ENCODE measurements at regions not wholly inside any gene's neighbourhood (a gene's known extent, or its start where the extent isn't known, plus 50 kb on each side); places are given as distances from the start of the nearest gene placed in this dataset.

DNA sequence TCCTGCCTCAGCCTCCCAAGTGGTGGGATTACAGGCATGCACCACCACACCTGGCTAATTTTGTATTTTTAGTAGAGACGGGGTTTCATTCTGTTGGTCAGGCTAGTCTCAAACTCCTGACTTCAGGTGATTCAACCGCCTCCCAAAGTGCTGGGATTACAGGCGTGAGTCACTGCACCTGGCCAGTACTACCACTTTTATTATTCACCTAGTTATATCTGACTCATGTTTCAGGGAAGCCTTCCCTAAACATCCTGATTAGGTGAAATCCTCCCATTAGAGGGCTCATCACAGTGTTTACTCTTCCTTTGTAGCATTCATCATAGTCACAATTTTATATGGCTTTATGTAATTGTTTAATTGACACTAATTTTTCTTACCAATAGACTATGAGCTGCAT, 295.3 kb upstream of the SOX5 start:
- H3K4me3 ChIP-seq (ENCODE audit: control insufficient read depth in 2 of 3, extremely low read depth in 1 of 3, insufficient read depth in 2 of 3, low read depth in 1 of 3, low read length in 3 of 3), result no peak overlapping the region
- H4K20me1 ChIP-seq (ENCODE audit: control insufficient read depth, extremely low read depth, insufficient read depth, low read length), result no peaks in the 10 kb centered on the region
- no peak overlapping the region for H3K4me2 ChIP-seq (ENCODE audit: control insufficient read depth, extremely low read depth, insufficient read depth, low read depth, low read length)
- FAIRE-seq (peak; percentile 87), DNase-seq (ENCODE audit: low read depth, low spot score) (peak; percentile 38)
- no peak overlapping the region for H3K9ac ChIP-seq (ENCODE audit: control insufficient read depth, extremely low read depth, insufficient read depth, low read length)
- dilution Hi-C loops (cut with MboI; ENCODE audit: extremely low pct_ligation_motif_present, low sequenced_read_pairs), result no loop called here
- no peaks in the 10 kb centered on the region for H3K9me3 ChIP-seq (ENCODE audit: control insufficient read depth, low read depth, low read length)
- peaks cover 7% of the 10 kb centered on the region for H3K4me1 ChIP-seq (ENCODE audit: control insufficient read depth, extremely low read depth, insufficient read depth, low read length)
- H3K79me2 ChIP-seq (ENCODE audit: control insufficient read depth, insufficient read depth, low read length), result no peaks in the 10 kb centered on the region
- H3K27ac ChIP-seq (ENCODE audit: control insufficient read depth, insufficient read depth, low read length), result peak overlapping the region; percentile 38
- H3K36me3 ChIP-seq (ENCODE audit: control insufficient read depth in 2 of 2, extremely low read depth in 1 of 2, insufficient read depth in 2 of 2, low read length in 2 of 2), result no peaks in the 10 kb centered on the region
- no peaks in the 10 kb centered on the region for H3K27me3 ChIP-seq (ENCODE audit: control insufficient read depth, extremely low read depth, insufficient read depth, low read length)
- no peak overlapping the region for H2AFZ ChIP-seq (ENCODE audit: control insufficient read depth, low read length)
- TF ChIP-seq CTCF (optimal IDR thresholded peaks at IDR 0.05 in 1 of 3, IDR thresholded peaks at IDR 0.05 in 1 of 3, conservative IDR thresholded peaks at IDR 0.05 in 1 of 3; ENCODE audit: extremely low read depth in 1 of 3, insufficient read depth in 2 of 3, low read length in 3 of 3), result no peak
- TF ChIP-seq EZH2 (IDR thresholded peaks at IDR 0.05; ENCODE audit: low read length), result no peak
- no peaks in the 10 kb centered on the region for H3K9me1 ChIP-seq (ENCODE audit: control insufficient read depth, extremely low read depth, insufficient read depth, low read length)

DNA sequence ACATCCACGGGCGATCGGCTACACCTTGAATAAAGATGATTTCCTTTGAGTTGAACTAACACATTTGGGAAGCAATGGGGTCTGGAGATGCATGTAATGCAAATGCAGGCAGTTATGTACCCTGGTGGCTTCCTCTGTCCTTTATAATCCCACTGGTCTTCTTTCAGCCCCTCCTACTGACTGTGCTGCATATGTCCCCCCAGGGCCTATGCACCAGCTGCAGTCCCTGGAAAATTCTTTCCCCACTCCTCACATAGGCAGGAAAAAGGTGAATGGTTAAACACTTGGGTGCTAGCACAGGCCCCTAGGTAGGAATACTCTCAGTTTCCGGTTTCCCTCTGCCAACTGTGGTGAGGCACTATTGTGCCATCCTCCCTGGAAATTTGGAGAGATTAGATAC, 294.8 kb upstream of the SOX5 start:
- Histone ChIP-seq H4K20me1 (ENCODE audit: control insufficient read depth, extremely low read depth, insufficient read depth, low read length) (no peaks in the 10 kb centered on the region), H3K36me3 (ENCODE audit: control insufficient read depth in 2 of 2, extremely low read depth in 1 of 2, insufficient read depth in 2 of 2, low read length in 2 of 2) (no peaks in the 10 kb centered on the region), H3K4me2 (ENCODE audit: control insufficient read depth, extremely low read depth, insufficient read depth, low read depth, low read length) (no peak overlapping the region), H3K4me3 (ENCODE audit: control insufficient read depth in 2 of 3, extremely low read depth in 1 of 3, insufficient read depth in 2 of 3, low read depth in 1 of 3, low read length in 3 of 3) (no peak overlapping the region), H3K9me1 (ENCODE audit: control insufficient read depth, extremely low read depth, insufficient read depth, low read length) (no peaks in the 10 kb centered on the region), H3K9ac (ENCODE audit: control insufficient read depth, extremely low read depth, insufficient read depth, low read length) (no peak overlapping the region), H3K27ac (ENCODE audit: control insufficient read depth, insufficient read depth, low read length) (peak overlapping the region; percentile 38), H2AFZ (ENCODE audit: control insufficient read depth, low read length) (no peak overlapping the region), H3K79me2 (ENCODE audit: control insufficient read depth, insufficient read depth, low read length) (no peaks in the 10 kb centered on the region), H3K4me1 (ENCODE audit: control insufficient read depth, extremely low read depth, insufficient read depth, low read length) (peaks cover 7% of the 10 kb centered on the region), H3K9me3 (ENCODE audit: control insufficient read depth, low read depth, low read length) (no peaks in the 10 kb centered on the region), H3K27me3 (ENCODE audit: control insufficient read depth, extremely low read depth, insufficient read depth, low read length) (no peaks in the 10 kb centered on the region)
- no peak for DNase-seq (ENCODE audit: low read depth, low spot score)
- TF ChIP-seq EZH2 (IDR thresholded peaks at IDR 0.05; ENCODE audit: low read length), result no peak
- no peak for TF ChIP-seq CTCF (optimal IDR thresholded peaks at IDR 0.05 in 1 of 3, IDR thresholded peaks at IDR 0.05 in 1 of 3, conservative IDR thresholded peaks at IDR 0.05 in 1 of 3; ENCODE audit: extremely low read depth in 1 of 3, insufficient read depth in 2 of 3, low read length in 3 of 3)
- FAIRE-seq, result peak; percentile 29
- dilution Hi-C loops (cut with MboI; ENCODE audit: extremely low pct_ligation_motif_present, low sequenced_read_pairs), result no loop called here

Measured in keratinocyte (primary cell).